Lower lobe of right lung (tissue), 2 donors: ENCODE measurements at regions not wholly inside any gene's neighbourhood (a gene's known extent, or its start where the extent isn't known, plus 50 kb on each side); places are given as distances from the start of the nearest gene placed in this dataset.

Experiments
- ATAC-seq, 2 donors: fragments of 200-7000 bp; cut with Tn5 transposase; one replicate each; pipeline ENCODE4 v1.9.1; 2020 to 2022; ENCODE audit warnings: mild to moderate bottlenecking in 2 of 2, moderate library complexity in 2 of 2
- DNase-seq: peaks from one replicate; pipeline ENCODE4 v3.0.0-alpha.2; 2020
- H3K27ac ChIP-seq: fragments of 200-600 bp; one replicate; pipeline ENCODE4 v1.8.0; 2022
- H3K27me3 ChIP-seq: fragments of 200-600 bp; one replicate; pipeline ENCODE4 v1.8.0; 2022; ENCODE audit warnings: low read depth
- H3K36me3 ChIP-seq: fragments of 200-600 bp; one replicate; pipeline ENCODE4 v1.8.0; 2022; ENCODE audit warnings: mild to moderate bottlenecking
- H3K4me1 ChIP-seq: fragments of 200-600 bp; one replicate; pipeline ENCODE4 v1.8.0; 2022
- H3K4me3 ChIP-seq: fragments of 200-600 bp; one replicate; pipeline ENCODE4 v1.8.0; 2022; ENCODE audit warnings: mild to moderate bottlenecking
- H3K9me3 ChIP-seq: fragments of 200-600 bp; one replicate; pipeline ENCODE4 v1.8.0; 2022
- CTCF ChIP-seq: fragments of 200-600 bp; IDR thresholded peaks from one replicate; pipeline ENCODE4 v1.8.0; 2022; ENCODE audit warnings: antibody characterized with exemption, mild to moderate bottlenecking
- intact Hi-C: fragments of 100-400 bp; cut with DNase I; formaldehyde crosslinking; loops from one replicate; pipeline ENCODE4 v1.11.0; 2022
- donor health status: DM: no; HTN: yes; CAD: no; lungs with severe emphysema.

GRCh38 chr6:156717542-156717941, 59.6 kb upstream of the ARID1B start:
- ATAC-seq (no peak), DNase-seq (no peak)
- Histone ChIP-seq H3K27ac (no peak overlapping the region), H3K27me3 (no peaks in the 10 kb centered on the region), H3K36me3 (no peaks in the 10 kb centered on the region), H3K4me3 (no peak overlapping the region), H3K4me1 (peaks cover 28% of the 10 kb centered on the region), H3K9me3 (no peaks in the 10 kb centered on the region)
- TF ChIP-seq CTCF = no peak
- intact Hi-C loops = no loop called here

GRCh38 chr6:156715839-156716238, 61.3 kb upstream of the ARID1B start:
- no peaks in the 10 kb centered on the region for H3K36me3 ChIP-seq
- H3K27me3 ChIP-seq = no peaks in the 10 kb centered on the region
- TF ChIP-seq CTCF = no peak
- no peak overlapping the region for H3K4me3 ChIP-seq
- peaks cover 16% of the 10 kb centered on the region for H3K4me1 ChIP-seq
- ATAC-seq (no peak), DNase-seq (no peak)
- H3K27ac ChIP-seq = no peak overlapping the region
- intact Hi-C loops = no loop called here
- no peaks in the 10 kb centered on the region for H3K9me3 ChIP-seq

GRCh38 chr6:156713548-156713947, 63.6 kb upstream of the ARID1B start:
- no peak overlapping the region for H3K27ac ChIP-seq
- no peaks in the 10 kb centered on the region for H3K27me3 ChIP-seq
- H3K4me3 ChIP-seq = no peak overlapping the region
- H3K36me3 ChIP-seq = no peaks in the 10 kb centered on the region
- H3K4me1 ChIP-seq = no peaks in the 10 kb centered on the region
- no peak for ATAC-seq
- intact Hi-C loops = no loop called here
- DNase-seq = no peak
- no peaks in the 10 kb centered on the region for H3K9me3 ChIP-seq
- no peak for TF ChIP-seq CTCF

GRCh38 chr6:156710479-156710878, 66.7 kb upstream of the ARID1B start:
- no peak overlapping the region for H3K4me3 ChIP-seq
- H3K4me1 ChIP-seq = no peaks in the 10 kb centered on the region
- no peak for TF ChIP-seq CTCF
- no peaks in the 10 kb centered on the region for H3K36me3 ChIP-seq
- no peaks in the 10 kb centered on the region for H3K27me3 ChIP-seq
- H3K9me3 ChIP-seq = no peaks in the 10 kb centered on the region
- DNase-seq (no peak), ATAC-seq (no peak)
- intact Hi-C loops = no loop called here
- no peak overlapping the region for H3K27ac ChIP-seq

GRCh38 chr6:156707818-156708217, 69.4 kb upstream of the ARID1B start:
- Histone ChIP-seq H3K36me3 (no peaks in the 10 kb centered on the region), H3K4me3 (no peak overlapping the region), H3K9me3 (no peaks in the 10 kb centered on the region), H3K27me3 (no peaks in the 10 kb centered on the region), H3K4me1 (no peaks in the 10 kb centered on the region), H3K27ac (no peak overlapping the region)
- no peak for DNase-seq
- no peak for TF ChIP-seq CTCF
- ATAC-seq = no peak
- intact Hi-C loops = no loop called here

- Histone ChIP-seq H3K4me1 (no peaks in the 10 kb centered on the region), H3K4me3 (no peak overlapping the region), H3K36me3 (no peaks in the 10 kb centered on the region), H3K27me3 (no peaks in the 10 kb centered on the region), H3K9me3 (no peaks in the 10 kb centered on the region), H3K27ac (no peak overlapping the region)
- TF ChIP-seq CTCF = no peak
- intact Hi-C loops = no loop called here
- ATAC-seq (no peak), DNase-seq (no peak)
Observed at GRCh38 chr6:156703719-156704118, 73.5 kb upstream of the ARID1B start.
